ENCODE measurements at regions not wholly inside any gene's neighbourhood (a gene's known extent, or its start where the extent isn't known, plus 50 kb on each side); places are given as distances from the start of the nearest gene placed in this dataset.

DNA sequence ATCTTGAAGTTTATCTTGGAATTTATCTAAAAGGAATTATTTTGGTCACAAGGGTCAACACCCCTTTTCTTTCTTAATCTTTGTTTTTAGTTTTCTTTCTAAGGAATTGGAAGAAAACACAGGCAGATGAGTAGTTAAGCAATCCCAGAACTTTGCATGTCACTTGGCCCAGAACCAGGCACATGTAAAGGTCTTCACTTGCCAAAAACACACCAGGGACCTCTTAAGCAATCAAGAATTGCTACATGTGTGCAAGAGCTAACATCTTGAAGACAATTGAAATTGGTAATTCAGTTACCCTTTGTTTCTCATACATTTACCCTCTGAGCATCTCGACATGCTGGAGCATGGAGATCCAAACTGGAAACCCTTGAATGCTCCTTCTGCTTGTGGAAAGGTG, 114.2 kb downstream of the ZC3H11B start:
- Histone ChIP-seq H3K9me3 (no peaks in the 10 kb centered on the region), H3K27ac (no peak overlapping the region), H3K27me3 (no peaks in the 10 kb centered on the region), H3K36me3 (no peaks in the 10 kb centered on the region), H3K4me3 (no peak overlapping the region), H3K4me1 (no peaks in the 10 kb centered on the region)
- ATAC-seq (no peak), DNase-seq (no peak)
- intact Hi-C loops (cut with DNase I), result no loop called here
- TF ChIP-seq, protein P1, sequence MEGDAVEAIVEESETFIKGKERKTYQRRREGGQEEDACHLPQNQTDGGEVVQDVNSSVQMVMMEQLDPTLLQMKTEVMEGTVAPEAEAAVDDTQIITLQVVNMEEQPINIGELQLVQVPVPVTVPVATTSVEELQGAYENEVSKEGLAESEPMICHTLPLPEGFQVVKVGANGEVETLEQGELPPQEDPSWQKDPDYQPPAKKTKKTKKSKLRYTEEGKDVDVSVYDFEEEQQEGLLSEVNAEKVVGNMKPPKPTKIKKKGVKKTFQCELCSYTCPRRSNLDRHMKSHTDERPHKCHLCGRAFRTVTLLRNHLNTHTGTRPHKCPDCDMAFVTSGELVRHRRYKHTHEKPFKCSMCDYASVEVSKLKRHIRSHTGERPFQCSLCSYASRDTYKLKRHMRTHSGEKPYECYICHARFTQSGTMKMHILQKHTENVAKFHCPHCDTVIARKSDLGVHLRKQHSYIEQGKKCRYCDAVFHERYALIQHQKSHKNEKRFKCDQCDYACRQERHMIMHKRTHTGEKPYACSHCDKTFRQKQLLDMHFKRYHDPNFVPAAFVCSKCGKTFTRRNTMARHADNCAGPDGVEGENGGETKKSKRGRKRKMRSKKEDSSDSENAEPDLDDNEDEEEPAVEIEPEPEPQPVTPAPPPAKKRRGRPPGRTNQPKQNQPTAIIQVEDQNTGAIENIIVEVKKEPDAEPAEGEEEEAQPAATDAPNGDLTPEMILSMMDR (IDR thresholded peaks at IDR 0.05), result no peak

DNA sequence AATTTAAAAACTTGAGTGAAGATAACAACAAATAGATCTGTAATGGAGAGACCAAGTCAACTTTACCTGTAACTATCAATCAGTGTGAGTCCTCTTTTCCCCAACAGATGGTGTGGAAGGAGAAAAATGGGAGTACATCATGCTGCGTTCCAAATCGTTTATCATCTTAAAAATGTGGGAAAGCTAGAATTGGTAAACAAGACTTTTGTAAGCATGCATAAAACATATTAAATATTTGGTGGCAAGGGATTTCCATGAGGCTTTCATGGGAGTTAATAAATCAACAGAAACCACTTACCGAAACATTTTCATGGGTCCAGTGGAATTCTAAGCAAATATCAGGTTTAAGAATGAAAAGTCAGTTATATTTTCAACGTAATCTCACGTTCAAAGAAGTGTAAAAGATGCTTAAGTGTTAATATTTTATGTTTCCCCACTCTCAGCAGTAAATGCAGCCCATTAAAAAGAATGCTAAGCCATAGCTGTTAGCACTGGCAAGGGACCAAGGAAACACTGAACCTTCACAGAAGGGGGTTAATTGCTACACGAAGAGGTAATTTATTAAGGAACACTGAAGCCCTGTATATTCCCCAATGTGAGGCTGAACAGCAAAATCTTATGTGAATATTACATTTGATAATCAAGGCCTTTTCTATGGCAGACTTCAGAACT, 117.0 kb downstream of the ZC3H11B start:
- no peak overlapping the region for H3K4me3 ChIP-seq
- H3K27ac ChIP-seq, result no peak overlapping the region
- H3K4me1 ChIP-seq, result no peaks in the 10 kb centered on the region
- DNase-seq, result no peak
- intact Hi-C loops (cut with DNase I), result no loop called here
- no peak for ATAC-seq
- H3K36me3 ChIP-seq, result no peaks in the 10 kb centered on the region
- H3K9me3 ChIP-seq, result no peaks in the 10 kb centered on the region
- TF ChIP-seq, protein P1 (IDR thresholded peaks at IDR 0.05), result no peak
- no peaks in the 10 kb centered on the region for H3K27me3 ChIP-seq

DNA sequence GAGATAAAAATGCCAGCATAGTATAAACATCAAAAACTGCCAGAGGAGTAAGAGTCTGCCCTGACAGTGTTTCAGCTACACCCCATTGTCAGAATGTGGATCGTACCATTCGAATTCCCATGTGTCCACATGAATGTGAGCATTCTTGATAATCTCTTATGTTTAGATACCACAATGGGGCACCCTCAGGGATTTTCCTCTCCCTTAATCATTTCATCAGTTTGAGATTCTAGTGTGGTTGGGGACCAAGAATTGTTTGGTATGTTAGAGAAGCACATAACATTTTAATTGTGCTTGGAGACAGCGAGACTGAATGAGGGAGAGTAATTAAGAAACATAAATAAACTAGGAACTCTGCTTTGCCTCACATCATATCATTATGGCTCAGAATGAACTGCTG, 120.2 kb downstream of the ZC3H11B start:
- DNase-seq, result no peak
- no peaks in the 10 kb centered on the region for H3K4me1 ChIP-seq
- TF ChIP-seq, protein P1 (IDR thresholded peaks at IDR 0.05), result no peak
- intact Hi-C loops (cut with DNase I), result no loop called here
- no peaks in the 10 kb centered on the region for H3K36me3 ChIP-seq
- no peak for ATAC-seq
- H3K27me3 ChIP-seq, result no peaks in the 10 kb centered on the region
- no peak overlapping the region for H3K4me3 ChIP-seq
- H3K27ac ChIP-seq, result no peak overlapping the region
- H3K9me3 ChIP-seq, result no peaks in the 10 kb centered on the region

DNA sequence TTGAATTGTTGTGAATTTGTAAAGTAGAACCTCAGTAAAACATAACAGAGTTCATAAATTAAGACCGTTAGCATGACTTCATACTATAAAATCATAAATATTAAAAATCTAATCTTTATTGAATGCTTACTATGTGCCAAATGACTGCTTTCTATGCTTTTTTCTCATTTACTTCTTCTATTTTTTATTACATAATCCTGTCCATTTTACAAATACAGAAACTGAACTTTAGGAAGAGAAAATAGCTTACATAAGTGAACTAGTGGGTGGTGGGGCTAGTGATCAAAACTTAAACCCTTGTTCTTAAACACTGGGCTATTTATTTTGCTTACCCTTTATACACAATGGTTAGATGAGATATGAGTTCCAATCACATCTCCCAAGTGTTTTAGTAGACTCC, 122.3 kb downstream of the ZC3H11B start:
- intact Hi-C loops (cut with DNase I), result no loop called here
- Histone ChIP-seq H3K4me1 (no peaks in the 10 kb centered on the region), H3K27me3 (no peaks in the 10 kb centered on the region), H3K4me3 (no peak overlapping the region), H3K9me3 (no peaks in the 10 kb centered on the region), H3K36me3 (no peaks in the 10 kb centered on the region), H3K27ac (no peak overlapping the region)
- ATAC-seq (no peak), DNase-seq (no peak)
- TF ChIP-seq, protein P1 (IDR thresholded peaks at IDR 0.05), result no peak

DNA sequence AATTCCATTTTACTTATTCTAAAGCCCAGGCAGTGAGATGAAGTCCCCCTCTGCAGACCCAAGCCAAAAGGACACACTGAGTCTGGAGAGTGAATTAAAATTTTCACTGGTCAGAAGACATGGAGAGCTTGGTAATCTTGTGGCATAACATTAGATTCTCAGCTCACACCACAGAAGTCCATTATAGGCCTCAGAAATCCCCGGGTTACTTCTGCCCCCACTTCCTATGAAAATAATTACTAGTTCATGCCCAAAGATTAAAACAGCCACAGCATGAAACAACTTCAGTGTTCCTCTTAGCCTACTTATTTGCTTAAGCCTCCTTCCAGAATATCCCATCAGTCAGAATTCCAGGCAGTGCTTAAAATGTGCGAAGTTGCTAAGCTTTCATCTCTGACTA, 123.3 kb downstream of the ZC3H11B start:
- no peaks in the 10 kb centered on the region for H3K36me3 ChIP-seq
- no peak overlapping the region for H3K27ac ChIP-seq
- no peaks in the 10 kb centered on the region for H3K4me1 ChIP-seq
- intact Hi-C loops (cut with DNase I), result no loop called here
- no peaks in the 10 kb centered on the region for H3K27me3 ChIP-seq
- DNase-seq (no peak), ATAC-seq (no peak)
- TF ChIP-seq, protein P1 (IDR thresholded peaks at IDR 0.05), result no peak
- H3K9me3 ChIP-seq, result no peaks in the 10 kb centered on the region
- H3K4me3 ChIP-seq, result no peak overlapping the region

DNA sequence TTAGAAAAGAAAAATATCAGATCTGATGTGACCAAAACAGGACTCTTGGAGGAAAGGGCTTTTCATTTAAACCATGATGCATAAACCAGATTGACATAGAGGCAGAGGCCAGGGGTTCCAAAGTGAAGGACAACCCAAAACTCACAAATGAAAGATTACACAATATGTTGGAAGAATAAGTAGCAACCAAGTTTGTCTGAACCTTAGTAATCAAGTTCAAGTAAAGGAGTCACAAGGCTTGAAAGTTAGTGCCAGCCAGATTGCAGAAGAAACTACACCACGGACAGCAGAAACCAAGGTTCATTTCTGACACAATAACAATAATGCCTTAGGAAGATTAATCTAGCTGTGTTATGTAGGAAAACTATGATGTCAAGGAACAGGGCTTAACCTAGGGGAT, 124.6 kb downstream of the ZC3H11B start:
- no peak overlapping the region for H3K27ac ChIP-seq
- intact Hi-C loops (cut with DNase I), result no loop called here
- H3K4me3 ChIP-seq, result no peak overlapping the region
- ATAC-seq (no peak), DNase-seq (no peak)
- H3K9me3 ChIP-seq, result no peaks in the 10 kb centered on the region
- H3K27me3 ChIP-seq, result no peaks in the 10 kb centered on the region
- TF ChIP-seq, protein P1 (IDR thresholded peaks at IDR 0.05), result no peak
- H3K4me1 ChIP-seq, result no peaks in the 10 kb centered on the region
- H3K36me3 ChIP-seq, result no peaks in the 10 kb centered on the region

Data from upper lobe of right lung (tissue), 1 donor.